A549 (cell line): ENCODE measurements at regions not wholly inside any gene's neighbourhood (a gene's known extent, or its start where the extent isn't known, plus 50 kb on each side); places are given as distances from the start of the nearest gene placed in this dataset.

ENCODE experiments used
- BHLHE40 ChIP-seq: IDR thresholded peaks from 2 replicates; pipeline ENCODE4 v1.6.1; 2012; ENCODE audit warnings: low read depth, low read length, inconsistent platforms
- EHMT2 ChIP-seq: fragments of 200-600 bp; sonication (generic); IDR thresholded peaks from 2 replicates; pipeline ENCODE4 v1.6.1; 2016; ENCODE audit warnings: antibody characterized with exemption, low read depth, mild to moderate bottlenecking, moderate library complexity
- EP300 ChIP-seq, 2 experiments: fragments of >200 bp; sonication (Bioruptor Twin); formaldehyde crosslinking; IDR thresholded peaks; 2 replicates in 1 of 2; 3 replicates in 1 of 2; pipeline ENCODE4 v1.6.1; 2016 to 2017
- KDM1A ChIP-seq: fragments of 200-600 bp; sonication (generic); IDR thresholded peaks from 2 replicates; pipeline ENCODE4 v1.6.1; 2016; ENCODE audit warnings: low read depth, mild to moderate bottlenecking
- MYC ChIP-seq: IDR thresholded peaks from 2 replicates; pipeline ENCODE4 v1.6.1; 2012; ENCODE audit warnings: mild to moderate bottlenecking, inconsistent platforms, low read length, improper control_type of control experiment, borderline replicate concordance
- POLR2A ChIP-seq: IDR thresholded peaks from 2 replicates; pipeline ENCODE4 v1.6.1; 2012; ENCODE audit warnings: mild to moderate bottlenecking, low read length
- REST ChIP-seq: fragments of 200-600 bp; sonication (generic); IDR thresholded peaks from 2 replicates; pipeline ENCODE4 v1.6.1; 2016; ENCODE audit warnings: antibody characterized with exemption, mild to moderate bottlenecking, moderate library complexity
- TFCP2L1 ChIP-seq: fragments of 250-450 bp; sonication (Bioruptor Pico); IDR thresholded peaks from 2 replicates; pipeline ENCODE4 v1.5.0; 2021; ENCODE audit warnings: mild to moderate bottlenecking
- USF2 ChIP-seq: fragments of 450-650 bp; IDR thresholded peaks from 2 replicates; pipeline ENCODE4 v1.6.1; 2014; ENCODE audit warnings: antibody characterized with exemption
- TF ChIP-seq, protein P1 (sequence below): fragments of >200 bp; sonication (Bioruptor Twin); formaldehyde crosslinking; IDR thresholded peaks from 3 replicates; pipeline ENCODE4 v1.5.1; 2016
- TF ChIP-seq, protein P2 (sequence below): IDR thresholded peaks from 2 replicates; pipeline ENCODE4 v1.6.1; 2012
- TF ChIP-seq, protein P3 (sequence below): IDR thresholded peaks from 2 replicates; pipeline ENCODE4 v1.6.1; 2012; ENCODE audit warnings: low read depth, borderline replicate concordance
- TF ChIP-seq, protein P4 (sequence below): IDR thresholded peaks from 2 replicates; pipeline ENCODE4 v1.6.1; 2012

- no peak for TF ChIP-seq POLR2A
- TF ChIP-seq USF2 = no peak
- TF ChIP-seq, protein P1, sequence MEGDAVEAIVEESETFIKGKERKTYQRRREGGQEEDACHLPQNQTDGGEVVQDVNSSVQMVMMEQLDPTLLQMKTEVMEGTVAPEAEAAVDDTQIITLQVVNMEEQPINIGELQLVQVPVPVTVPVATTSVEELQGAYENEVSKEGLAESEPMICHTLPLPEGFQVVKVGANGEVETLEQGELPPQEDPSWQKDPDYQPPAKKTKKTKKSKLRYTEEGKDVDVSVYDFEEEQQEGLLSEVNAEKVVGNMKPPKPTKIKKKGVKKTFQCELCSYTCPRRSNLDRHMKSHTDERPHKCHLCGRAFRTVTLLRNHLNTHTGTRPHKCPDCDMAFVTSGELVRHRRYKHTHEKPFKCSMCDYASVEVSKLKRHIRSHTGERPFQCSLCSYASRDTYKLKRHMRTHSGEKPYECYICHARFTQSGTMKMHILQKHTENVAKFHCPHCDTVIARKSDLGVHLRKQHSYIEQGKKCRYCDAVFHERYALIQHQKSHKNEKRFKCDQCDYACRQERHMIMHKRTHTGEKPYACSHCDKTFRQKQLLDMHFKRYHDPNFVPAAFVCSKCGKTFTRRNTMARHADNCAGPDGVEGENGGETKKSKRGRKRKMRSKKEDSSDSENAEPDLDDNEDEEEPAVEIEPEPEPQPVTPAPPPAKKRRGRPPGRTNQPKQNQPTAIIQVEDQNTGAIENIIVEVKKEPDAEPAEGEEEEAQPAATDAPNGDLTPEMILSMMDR = no peak
- no peak for TF ChIP-seq REST
- TF ChIP-seq, protein P2, sequence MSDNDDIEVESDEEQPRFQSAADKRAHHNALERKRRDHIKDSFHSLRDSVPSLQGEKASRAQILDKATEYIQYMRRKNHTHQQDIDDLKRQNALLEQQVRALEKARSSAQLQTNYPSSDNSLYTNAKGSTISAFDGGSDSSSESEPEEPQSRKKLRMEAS = no peak
- TF ChIP-seq EP300 (IDR thresholded peaks at IDR 0.05) = no peak
- no peak for TF ChIP-seq EHMT2
- TF ChIP-seq, protein P3, sequence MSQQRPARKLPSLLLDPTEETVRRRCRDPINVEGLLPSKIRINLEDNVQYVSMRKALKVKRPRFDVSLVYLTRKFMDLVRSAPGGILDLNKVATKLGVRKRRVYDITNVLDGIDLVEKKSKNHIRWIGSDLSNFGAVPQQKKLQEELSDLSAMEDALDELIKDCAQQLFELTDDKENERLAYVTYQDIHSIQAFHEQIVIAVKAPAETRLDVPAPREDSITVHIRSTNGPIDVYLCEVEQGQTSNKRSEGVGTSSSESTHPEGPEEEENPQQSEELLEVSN = no peak
- TF ChIP-seq, protein P4, sequence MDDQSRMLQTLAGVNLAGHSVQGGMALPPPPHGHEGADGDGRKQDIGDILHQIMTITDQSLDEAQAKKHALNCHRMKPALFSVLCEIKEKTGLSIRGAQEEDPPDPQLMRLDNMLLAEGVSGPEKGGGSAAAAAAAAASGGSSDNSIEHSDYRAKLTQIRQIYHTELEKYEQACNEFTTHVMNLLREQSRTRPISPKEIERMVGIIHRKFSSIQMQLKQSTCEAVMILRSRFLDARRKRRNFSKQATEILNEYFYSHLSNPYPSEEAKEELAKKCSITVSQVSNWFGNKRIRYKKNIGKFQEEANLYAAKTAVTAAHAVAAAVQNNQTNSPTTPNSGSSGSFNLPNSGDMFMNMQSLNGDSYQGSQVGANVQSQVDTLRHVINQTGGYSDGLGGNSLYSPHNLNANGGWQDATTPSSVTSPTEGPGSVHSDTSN = no peak
- no peak for TF ChIP-seq BHLHE40
- TF ChIP-seq KDM1A = no peak
- no peak for TF ChIP-seq TFCP2L1 (CRISPR knock-in tag)
- TF ChIP-seq MYC = no peak
These were observed 1970.8 kb downstream of the OLFM4 start for GRCh38 chr13:54999399-54999907.
